ENCODE measurements at regions not wholly inside any gene's neighbourhood (a gene's known extent, or its start where the extent isn't known, plus 50 kb on each side); places are given as distances from the start of the nearest gene placed in this dataset.

- H3K23ac ChIP-seq (ENCODE audit: low read depth, low read length) = no peak overlapping the region
- H2AFZ ChIP-seq (replicated peaks; ENCODE audit: low read length, poor library complexity) = no peak overlapping the region
- no peak overlapping the region for H3K18ac ChIP-seq (ENCODE audit: low read depth, low read length)
- ChIA-PET CTCF (no interaction called here), POLR2A (ENCODE audit: unreplicated experiment) (no interaction called here)
- ATAC-seq (ENCODE audit: low read depth) = no peak
- H3K56ac ChIP-seq (ENCODE audit: extremely low read depth, insufficient read depth, low read length) = no peak overlapping the region
- H2BK20ac ChIP-seq (ENCODE audit: low read depth, low read length) = no peak overlapping the region
- no peak overlapping the region for H4K91ac ChIP-seq (ENCODE audit: insufficient read depth, low read depth, low read length)
- H2BK120ac ChIP-seq (ENCODE audit: low read depth, low read length) = no peak overlapping the region
- no peak overlapping the region for H3K4ac ChIP-seq (ENCODE audit: low read depth, low read length)
- no peaks in the 10 kb centered on the region for H3K4me1 ChIP-seq (ENCODE audit: control insufficient read depth, insufficient read depth, low read length)
- no peak overlapping the region for H3K27ac ChIP-seq (ENCODE audit: insufficient read depth, low read length)
- H3K4me3 ChIP-seq (ENCODE audit: insufficient read depth, low read depth, low read length) = no peak overlapping the region
- H2AK5ac ChIP-seq (ENCODE audit: low read depth, low read length) = no peak overlapping the region
- H3K9me1 ChIP-seq (ENCODE audit: insufficient read depth, low read length) = no peaks in the 10 kb centered on the region
- H3K9ac ChIP-seq (ENCODE audit: low read depth, low read length) = no peak overlapping the region
- no peaks in the 10 kb centered on the region for H3K27me3 ChIP-seq (ENCODE audit: control insufficient read depth, insufficient read depth, low read length)
- H4K8ac ChIP-seq (ENCODE audit: low read depth in 2 of 2, low read length in 2 of 2) = no peak overlapping the region
- H3K14ac ChIP-seq (replicated peaks; ENCODE audit: low read depth, low read length) = no peak overlapping the region
- H3K79me1 ChIP-seq (ENCODE audit: low read depth in 1 of 2, low read length in 2 of 2) = no peaks in the 10 kb centered on the region
- WGBS, 2 experiments (ENCODE audit: extremely low coverage in 2 of 2, insufficient read length in 1 of 2) = no CpG with 5 or more reads among the region's 4 CpGs
- H4K5ac ChIP-seq (ENCODE audit: low read depth, low read length) = no peak overlapping the region
- H2BK15ac ChIP-seq (ENCODE audit: low read depth, low read length) = no peak overlapping the region
- H3K9me3 ChIP-seq (ENCODE audit: control insufficient read depth, insufficient read depth, low read length) = no peaks in the 10 kb centered on the region
- H3K36me3 ChIP-seq (ENCODE audit: control insufficient read depth, insufficient read depth, low read length) = no peaks in the 10 kb centered on the region
- no peak for DNase-seq
- in situ Hi-C loops (cut with MboI; ENCODE audit: low sequenced_read_pairs) (no loop called here), dilution Hi-C loops (cut with HindIII; ENCODE audit: low sequenced_read_pairs, unreplicated experiment) (no loop called here), intact Hi-C loops (cut with micrococcal nuclease) (no loop called here)
- H3K4me2 ChIP-seq (ENCODE audit: low read depth, low read length) = no peak overlapping the region
- no TSS peak for BruUV-seq (replicated peaks)
- no peak overlapping the region for H2AK9ac ChIP-seq (replicated peaks; ENCODE audit: low read depth, low read length, poor library complexity)
- no peak for TF ChIP-seq CHD1 (IDR thresholded peaks at IDR 0.05; ENCODE audit: low read depth, low read length)
- no peak for TF ChIP-seq FOS (IDR thresholded peaks at IDR 0.05; ENCODE audit: low read depth, low read length)
- no peak for TF ChIP-seq SMC3 (IDR thresholded peaks at IDR 0.05; ENCODE audit: low read depth, low read length)
- TF ChIP-seq RFX5 (IDR thresholded peaks at IDR 0.05; ENCODE audit: low read depth, low read length) = no peak
- no peak for TF ChIP-seq MAZ (IDR thresholded peaks at IDR 0.05; ENCODE audit: borderline replicate concordance, low read depth, low read length)
- no peak for TF ChIP-seq POLR2A (IDR thresholded peaks at IDR 0.05; ENCODE audit: low read depth, low read length)
- no peak for TF ChIP-seq ELK1 (IDR thresholded peaks at IDR 0.05; ENCODE audit: borderline replicate concordance, low read depth, low read length)
- no peak for TF ChIP-seq USF2 (IDR thresholded peaks at IDR 0.05; ENCODE audit: low read depth, low read length)
- no peak for TF ChIP-seq CEBPB (IDR thresholded peaks at IDR 0.05; ENCODE audit: low read depth, low read length)
- TF ChIP-seq BHLHE40 (IDR thresholded peaks at IDR 0.05; ENCODE audit: low read depth, low read length) = no peak
- TF ChIP-seq MAFK (IDR thresholded peaks at IDR 0.05; ENCODE audit: low read depth, low read length) = no peak
- TF ChIP-seq RCOR1 (IDR thresholded peaks at IDR 0.05; ENCODE audit: insufficient replicate concordance, low read length) = no peak
- no peak for TF ChIP-seq NFE2L2 (IDR thresholded peaks at IDR 0.05; ENCODE audit: low read depth, low read length)
- no peak for TF ChIP-seq CTCF (conservative IDR thresholded peaks at IDR 0.05; ENCODE audit: low read depth, low read length)
- TF ChIP-seq RAD21 (IDR thresholded peaks at IDR 0.05; ENCODE audit: low read length) = no peak
- no peak for TF ChIP-seq MXI1 (IDR thresholded peaks at IDR 0.05; ENCODE audit: borderline replicate concordance, low read depth, low read length)
- H4K20me1 ChIP-seq (ENCODE audit: insufficient read depth, low read length) = no peaks in the 10 kb centered on the region
- no peak overlapping the region for H2BK5ac ChIP-seq (ENCODE audit: low read depth, low read length, poor library complexity, severe bottlenecking)
These were observed 334.1 kb downstream of the TOX3 start for GRCh38 chr16:52212841-52213240.

Measured in IMR-90 (cell line).